NCI-H82 treated with DMSO at 0.1 percent for 48 hours (cell line): ENCODE measurements at regions not wholly inside any gene's neighbourhood (a gene's known extent, or its start where the extent isn't known, plus 50 kb on each side); places are given as distances from the start of the nearest gene placed in this dataset.

Source experiments
- DNase-seq: peaks from one replicate; lab custom pipeline; 2025; ENCODE audit not compliant: unreplicated experiment; lab: John Stamatoyannopoulos, UW

DNA sequence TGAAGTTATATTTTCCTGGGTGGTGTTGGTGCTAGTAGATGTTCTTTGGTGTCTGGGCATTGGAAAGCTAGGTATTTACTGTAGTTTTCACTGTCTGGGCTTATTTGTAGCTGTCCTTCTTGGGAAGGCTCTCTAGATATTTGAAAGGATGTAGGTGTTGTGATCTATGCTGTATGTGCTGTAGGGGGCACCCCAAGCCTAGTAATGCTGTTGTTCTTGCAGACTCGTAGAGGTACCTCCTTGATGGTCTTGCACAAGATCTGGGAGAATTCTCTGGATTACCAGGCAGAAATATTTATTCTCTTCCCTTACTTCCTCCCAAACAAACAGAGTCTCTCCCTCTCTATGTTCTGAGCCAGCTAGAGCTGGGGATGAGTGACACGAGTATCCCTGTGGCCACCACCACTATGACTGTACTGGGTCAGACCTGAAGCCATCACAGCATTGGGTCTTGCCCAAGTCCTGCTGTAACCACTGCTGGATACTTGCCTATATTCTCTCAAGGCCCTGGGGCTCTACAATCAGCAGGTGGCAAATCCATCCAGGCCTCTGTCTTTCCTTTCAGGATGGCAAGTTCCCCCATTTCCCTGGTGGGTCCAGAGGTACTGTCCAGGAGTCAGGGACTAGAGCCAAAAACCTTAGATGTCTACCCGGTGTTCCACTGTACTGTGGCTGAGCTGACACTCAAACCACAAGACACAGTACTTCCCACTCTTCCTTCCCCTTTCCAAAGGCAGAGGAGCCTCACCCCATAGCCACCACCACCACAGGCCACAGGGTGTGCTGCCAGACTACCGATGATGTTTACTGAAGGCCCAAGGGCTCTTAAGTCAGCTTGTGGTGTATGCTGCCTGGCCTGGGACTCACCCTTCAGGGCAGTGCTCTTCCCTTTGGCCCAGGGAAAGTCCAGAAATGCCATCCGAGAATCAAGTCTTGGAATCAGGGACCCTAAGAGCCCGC is 195.2 kb upstream of the DPPA4 start:
- DNase-seq: peak; percentile 61

DNA sequence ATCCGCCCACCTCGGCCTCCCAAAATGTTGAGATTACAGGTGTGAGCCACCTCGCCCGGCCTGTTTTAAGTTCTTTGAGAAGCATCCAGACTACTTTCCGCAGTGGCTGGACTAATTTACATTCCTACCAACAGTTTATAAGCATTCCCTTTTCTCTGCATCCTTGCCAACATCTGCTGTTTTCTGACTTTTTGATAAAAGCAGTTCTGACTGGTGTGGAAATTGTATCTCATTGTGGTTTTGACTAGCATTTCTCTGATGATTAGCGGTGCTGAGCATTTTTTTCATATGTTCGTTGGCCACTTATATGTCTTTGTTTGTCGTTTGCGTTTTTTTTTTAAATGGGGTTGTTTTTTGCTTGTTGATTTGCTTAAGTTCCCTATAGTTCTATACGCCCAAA is 208.4 kb upstream of the DPPA4 start:
- no peak for DNase-seq

DNA sequence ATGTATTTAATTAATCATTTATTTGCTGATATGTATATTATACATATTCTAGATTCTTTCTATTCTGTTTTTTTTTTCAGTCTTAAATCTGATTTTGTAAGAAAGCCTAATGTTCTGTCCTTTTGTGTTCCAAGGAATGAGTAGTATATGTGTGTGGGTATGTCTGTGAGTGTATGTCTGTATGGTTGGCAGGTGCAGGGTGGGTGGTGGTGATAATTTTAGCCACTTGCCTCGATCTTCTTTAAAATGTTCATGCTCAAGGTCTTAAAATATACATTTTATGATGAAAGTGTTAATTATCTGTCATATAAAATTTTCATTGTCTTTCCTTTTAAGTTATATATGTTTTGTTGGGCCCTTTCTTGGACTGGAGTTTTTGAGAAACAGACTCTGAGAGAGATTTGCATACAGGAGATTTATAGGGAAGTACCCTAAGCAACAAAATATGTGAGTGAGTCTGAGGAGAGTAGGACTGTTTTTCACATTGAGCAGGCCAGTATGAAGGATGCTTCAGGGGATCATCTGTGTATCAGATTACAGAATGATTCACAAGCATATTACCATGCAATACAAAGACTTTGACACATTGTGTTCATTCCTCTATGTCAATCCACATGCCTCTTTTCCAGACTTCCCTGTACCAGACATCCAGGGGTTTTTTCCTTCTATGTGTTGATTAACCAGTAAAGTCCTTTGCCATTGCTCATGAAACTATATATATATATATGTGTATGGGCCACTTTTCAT is 211.0 kb upstream of the DPPA4 start:
- DNase-seq: no peak

DNA sequence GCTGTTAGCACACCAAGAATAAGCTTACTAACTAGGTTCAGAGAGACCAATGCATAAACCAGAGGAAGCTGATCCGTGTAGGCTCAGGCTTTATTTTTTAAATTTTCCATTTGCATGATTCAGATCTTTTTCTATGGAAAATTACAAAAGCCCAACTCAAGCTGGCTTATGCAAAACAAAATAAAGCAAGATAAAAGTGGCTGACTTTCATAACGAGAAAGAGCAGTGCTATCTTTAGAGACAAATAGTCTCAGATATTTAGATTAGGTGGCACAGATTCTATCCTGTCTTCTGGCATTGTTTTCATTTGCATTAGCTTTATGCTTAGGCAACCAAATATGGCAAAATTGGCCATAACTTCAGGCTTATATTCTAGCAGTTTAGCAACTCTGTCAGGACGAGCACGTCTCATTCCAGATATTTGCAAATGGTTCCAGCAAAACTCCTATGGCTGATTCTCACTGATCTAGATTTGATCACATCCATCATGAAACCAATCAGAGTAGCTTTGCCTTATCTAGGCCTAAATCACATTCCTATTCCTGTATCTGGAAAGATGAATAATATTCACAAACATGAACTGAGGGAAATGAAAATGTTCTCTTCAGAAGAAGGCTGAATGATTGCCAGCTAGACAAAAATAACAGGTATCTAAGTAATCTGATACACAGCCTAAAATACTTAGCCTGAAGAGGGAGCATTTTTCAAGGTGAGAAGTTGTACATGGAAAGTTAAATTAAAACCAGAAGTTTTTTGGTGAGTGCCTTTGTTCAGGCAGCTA is 216.4 kb upstream of the DPPA4 start:
- no peak for DNase-seq

DNA sequence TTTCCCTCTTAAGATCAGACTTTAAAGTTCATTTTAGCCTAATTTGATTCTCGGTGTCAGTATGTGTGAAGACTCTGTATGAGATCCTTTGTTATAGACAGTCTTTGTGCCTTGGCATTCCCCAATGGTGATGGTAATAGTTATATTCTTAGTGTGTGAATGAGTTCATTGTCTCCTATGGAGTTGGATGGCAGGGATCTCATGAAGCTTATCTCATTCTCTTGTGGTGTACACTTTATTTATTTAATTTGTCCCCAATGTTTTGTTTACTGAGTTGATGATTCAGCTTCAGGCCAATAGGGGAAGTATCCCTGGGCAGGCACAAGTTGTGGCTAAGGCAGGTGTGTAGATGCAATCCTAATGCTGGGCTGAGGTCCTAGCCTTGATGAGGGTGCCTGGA is 222.0 kb upstream of the DPPA4 start:
- no peak for DNase-seq

DNA sequence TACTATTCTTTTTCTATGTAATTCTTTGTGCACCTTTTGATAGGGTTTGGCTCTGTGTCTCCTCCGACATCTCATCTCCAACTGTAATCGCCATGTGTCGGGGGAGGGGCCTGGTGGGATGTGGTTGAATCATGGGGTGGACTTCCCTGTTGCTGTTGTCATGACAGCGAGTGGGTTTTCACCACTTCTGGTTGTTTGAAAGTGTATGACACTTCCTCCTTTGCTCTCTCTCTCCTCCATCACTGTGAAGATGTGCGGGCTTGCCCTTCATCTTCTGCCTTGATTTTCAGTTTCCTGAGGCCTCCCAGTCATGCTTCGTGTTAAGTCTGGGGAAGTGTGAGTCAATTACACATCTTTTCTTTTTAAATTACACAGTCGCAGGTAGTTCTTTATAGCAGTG is 225.8 kb upstream of the DPPA4 start:
- DNase-seq: no peak

DNA sequence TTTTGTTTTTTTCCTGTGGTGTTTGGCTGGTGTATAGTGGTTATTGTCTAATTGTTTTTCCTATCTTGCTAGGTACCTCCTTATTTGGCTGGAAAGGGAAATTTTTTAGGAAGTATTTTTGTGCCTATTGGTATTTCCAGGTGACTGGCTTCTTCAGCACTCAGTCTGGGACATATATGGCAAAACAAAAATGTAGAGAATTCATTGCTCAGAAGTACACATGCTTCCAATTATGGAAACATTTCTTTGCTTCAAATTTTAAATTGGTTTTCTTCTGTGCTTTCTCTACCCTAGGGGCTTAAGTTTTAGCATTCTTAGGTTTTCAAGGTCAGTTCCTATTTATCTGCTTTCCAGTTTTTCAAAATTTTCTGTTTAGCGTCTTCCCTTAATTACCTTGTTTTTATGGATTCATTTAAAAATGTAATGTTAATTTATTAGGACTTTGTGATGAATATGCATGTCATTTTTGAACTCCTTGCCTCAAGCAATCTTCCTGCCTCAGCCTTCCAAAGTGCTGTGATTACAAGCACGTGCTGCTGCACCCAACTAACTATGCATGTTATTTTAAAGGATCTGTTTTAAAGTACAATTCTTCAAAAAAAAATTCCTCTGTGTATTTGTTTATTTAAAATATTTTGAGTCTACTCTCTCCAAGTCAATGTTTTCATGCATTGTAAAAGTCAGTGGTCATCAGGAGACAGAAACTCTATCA is 231.9 kb upstream of the DPPA4 start:
- DNase-seq: no peak

DNA sequence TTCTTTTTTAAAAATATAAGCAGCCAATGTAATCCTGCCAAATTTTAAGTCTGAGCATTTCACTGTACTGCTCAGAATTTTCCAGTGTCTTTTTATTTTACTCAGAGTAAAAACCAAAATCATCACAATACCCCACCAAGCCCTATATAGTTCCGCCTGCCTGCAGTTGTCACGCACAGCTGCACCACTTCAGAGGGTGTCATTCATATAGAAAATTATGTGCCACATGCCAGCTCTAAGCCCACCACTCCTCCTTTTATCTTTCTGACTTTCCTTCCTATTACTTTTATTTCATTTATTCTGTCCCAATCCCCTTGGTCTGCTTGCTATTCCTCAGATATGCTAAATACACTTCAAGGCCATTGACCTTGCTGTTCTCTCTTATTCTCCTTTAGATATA is 233.1 kb upstream of the DPPA4 start:
- DNase-seq: no peak

DNA sequence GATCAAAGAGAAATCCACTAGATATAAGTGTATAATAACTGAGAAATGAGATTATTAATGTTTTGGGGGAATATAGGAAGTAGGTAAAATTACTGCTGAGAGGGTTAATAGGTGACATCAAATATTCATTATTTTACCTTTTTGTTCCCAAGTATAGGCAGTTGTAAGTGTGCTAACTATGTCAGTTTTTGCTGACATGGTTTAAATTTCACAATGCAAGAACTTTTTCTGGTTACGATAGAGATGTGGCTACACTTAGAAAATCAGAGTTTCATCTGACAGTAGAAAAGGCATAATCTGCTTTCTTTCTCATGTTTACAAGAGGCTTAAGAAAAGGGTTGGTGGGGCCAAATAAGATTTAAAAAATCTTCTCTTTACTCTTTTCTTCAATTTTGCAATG is 235.0 kb upstream of the DPPA4 start:
- no peak for DNase-seq

DNA sequence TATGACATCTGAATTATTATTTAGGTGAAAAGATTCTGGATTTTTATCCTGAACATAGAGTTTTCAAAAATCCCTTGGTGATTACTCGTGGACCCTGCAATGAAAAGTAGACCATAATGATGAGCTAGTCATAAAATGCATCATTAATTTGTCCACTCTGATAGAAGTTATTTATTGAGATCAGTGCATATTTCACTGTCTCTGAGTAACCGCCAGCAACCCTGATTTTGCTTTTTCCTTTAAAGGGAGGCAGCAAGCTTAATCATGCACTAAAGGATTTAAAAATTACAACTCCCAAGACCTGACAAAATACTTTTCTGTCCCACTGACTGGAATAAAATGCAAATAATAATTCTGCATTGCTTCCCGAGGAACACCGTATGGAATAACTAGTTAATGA is 259.6 kb upstream of the DPPA4 start:
- no peak for DNase-seq

DNA sequence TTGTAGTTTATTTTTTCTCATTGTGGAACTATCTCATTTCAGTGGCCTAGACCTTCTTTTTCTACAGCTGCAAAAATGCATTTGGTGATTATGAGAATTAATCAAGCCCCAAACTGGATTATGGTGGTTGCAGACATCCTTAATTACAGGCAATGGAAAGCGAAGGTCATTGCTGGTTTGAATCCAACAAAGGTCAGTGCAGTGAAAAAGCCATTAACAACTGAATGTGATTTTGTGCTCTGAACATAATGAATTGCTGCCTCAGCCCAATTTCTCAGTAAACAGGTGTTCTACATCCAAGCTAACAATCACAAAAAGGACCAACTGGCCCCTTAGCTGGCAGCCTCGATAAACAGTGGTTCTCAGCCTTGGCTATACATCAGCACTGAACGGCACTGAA is 260.1 kb upstream of the DPPA4 start:
- peak; percentile 59 for DNase-seq

DNA sequence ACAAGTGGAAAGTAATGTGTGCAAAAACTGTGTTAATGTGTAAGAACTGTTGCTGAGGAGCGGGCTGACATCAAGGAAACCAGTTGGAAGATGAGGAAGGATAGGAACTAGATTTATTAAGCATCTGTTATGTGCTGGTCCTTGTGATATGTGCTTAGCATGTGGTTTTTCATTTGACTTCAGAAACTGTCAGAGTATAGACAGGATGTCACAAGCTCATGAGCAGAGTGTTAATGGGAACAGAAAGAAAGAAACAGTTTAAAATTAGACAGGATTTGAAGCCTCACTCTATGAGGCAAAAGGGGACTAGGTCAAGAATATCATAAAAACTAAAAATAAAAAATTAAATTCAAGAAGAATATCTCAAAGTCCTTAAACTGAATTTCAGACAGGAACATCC is 270.6 kb upstream of the DPPA4 start:
- no peak for DNase-seq

DNA sequence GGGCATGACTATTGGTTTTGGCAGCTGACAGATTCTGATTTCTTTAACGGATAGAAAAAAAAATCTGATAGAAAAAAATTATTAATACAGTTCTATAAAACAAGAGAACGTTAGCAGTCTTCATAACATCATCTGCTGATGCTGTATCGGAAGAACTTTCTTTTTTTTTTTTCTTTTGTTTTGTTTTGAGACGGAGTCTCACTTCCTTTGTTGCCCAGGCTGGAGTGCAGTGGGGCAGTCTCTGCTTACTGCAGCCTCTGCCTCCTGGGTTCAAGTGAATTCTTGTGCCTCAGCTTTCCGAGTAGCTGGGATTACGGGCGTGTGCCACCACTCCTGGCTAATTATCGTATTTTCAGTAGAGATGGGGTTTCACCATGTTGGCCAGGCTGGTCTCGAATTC is 271.2 kb upstream of the DPPA4 start:
- no peak for DNase-seq

DNA sequence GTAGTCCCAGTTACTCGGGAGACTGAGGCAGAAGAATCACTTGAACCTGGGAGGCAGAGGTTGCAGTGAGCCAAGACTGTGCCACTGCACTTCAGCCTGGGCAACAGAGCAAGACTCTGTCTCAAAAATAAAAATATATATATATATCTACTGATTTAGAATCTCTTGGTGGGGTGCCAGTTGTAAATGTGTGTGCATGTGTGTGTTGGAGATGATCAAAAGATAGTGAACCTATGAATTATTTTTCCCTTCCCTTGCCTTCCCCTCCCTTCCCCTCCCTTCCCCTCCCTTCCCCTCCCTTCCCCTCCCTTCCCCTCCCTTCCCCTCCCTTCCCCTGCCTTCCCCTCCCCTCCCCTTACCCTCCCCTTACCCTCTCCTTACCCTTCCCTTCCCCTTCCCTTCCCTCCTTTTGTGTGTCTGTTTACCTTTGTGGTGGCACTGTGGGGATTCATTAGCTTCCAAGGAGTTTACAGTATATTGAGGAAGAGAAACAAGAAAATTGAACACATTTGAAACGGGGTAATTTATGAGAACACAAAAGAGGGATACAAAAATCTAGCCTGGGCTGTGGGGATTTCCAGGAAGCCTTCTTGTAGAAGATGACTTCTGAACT is 281.5 kb upstream of the DPPA4 start:
- no peak for DNase-seq

DNA sequence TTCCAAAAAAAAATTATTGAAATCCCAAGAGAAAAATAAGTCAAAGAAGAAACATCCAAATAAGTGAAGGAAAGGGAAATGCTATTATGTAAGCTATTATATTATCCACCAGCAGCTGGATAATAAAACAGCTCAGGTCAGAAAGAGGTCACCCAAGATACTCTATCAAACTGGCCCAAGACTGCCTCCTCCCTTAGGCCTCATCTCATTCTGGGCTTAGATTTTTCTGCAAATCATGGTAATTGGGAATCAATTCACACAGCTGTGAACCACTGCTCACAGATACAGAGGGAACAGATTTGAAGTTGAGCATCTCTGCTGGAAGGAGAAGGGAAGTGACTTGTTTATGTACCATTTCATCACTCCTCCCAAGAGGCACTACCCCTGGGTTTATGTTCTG is 294.6 kb upstream of the DPPA4 start:
- no peak for DNase-seq

DNA sequence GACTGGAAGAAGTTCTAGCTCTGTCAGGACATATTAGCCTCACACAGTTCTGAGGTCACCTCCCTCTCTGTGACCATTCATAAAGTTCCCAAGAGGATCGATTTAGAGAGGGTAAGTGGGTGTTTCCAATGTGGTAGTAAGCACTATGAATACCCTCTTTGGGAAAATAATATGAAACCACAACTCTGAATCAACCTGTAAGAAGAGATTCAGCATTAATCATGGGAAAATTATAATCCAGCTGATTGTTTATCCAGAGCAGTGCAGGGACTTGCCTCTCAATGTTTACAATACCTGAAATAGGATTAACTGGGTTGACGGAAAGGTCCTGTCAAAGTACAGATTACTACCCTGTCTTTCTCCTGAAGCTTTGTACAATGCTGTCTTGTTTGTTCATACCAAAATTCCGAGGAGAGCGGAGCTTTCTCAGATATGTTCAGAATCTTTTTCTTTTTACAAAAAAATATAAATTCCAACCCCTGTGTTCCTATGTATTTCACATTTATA is 302.9 kb upstream of the DPPA4 start:
- DNase-seq: peak; percentile 88

DNA sequence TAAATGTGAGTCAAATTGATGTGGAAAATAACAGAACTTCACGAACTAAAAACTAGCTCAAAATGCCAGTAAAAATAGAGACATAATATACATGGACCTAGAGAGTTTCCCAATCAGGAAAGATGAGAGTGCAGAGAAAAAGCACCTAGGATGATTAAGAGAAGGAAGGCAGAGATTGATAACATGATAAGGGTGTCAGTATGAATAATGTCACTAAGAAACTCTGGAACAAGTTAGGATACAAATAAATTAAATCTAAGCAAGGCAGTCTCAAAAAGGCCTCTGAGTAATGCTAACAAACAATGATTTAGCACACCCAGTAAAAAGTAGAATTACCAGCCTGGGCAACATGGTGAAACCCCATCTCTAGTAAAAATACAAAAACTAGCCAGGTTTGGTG is 304.7 kb upstream of the DPPA4 start:
- DNase-seq: no peak

DNA sequence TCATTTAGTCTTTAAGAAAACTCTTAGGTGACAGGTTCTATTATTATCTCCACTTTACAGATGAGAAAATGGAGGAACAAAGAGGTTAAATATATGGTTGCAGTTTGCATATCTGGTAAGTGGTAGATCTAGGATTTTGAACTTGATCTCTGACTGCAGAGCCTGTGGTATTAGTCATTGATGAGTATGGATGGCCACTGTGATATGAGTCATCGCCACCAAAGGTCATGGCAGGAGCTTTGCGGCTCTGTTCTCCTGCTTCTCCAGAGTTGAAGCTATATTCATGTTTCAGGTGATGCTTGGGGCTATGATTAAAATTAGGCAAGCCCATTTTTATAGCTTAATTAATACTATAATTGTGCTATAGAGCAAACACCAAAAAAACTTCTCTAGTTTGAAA is 306.2 kb upstream of the DPPA4 start:
- no peak for DNase-seq

DNA sequence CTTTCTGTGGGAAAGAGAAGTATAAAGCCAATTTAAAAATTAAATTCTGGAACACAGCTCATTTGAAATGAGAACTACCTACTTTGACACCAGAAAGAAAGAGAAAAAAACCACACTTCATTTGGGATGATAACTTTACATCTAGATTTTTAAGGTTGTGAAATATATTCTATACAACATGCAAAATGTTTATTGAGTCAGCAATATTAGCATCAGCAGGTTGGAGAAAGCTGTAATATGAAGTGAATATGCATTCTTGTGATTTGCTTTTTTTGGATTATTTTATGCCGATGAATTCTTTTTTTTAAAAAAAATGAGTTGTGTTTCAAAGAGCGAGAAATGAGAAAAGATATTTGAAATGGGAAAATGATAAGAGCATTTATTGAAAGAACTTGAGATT is 307.0 kb upstream of the DPPA4 start:
- DNase-seq: no peak

DNA sequence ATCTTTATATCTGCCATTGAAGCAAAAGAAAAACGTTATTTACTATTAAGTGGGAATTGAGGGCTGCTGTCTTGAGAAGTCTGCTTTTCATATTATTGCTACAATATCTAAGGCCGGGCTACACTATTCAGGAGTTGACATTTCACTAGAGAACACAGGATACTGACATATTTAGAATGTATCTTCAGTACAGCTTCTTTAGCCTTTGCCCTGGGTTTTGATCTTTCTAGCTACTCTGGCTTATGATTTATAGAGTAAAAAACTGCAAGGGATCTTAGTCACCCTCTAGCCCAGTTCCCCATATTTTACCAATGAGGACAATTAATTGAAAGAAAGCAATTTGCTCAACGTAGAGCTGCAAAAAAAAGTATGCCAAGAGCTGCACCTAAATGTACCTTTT is 307.4 kb upstream of the DPPA4 start:
- no peak for DNase-seq
